Activated T-helper 2 cell treated with anti-CD3 and anti-CD28 coated beads, Interferon-gamma antibody, Interleukin-2, Interleukin-4, amounts not matched to agents 10 μg/mL and 5 μg/mL and 100 μg/mL, durations not matched to agents 14 hours and 24 hours and 36 hours (primary cell): ENCODE measurements at regions not wholly inside any gene's neighbourhood (a gene's known extent, or its start where the extent isn't known, plus 50 kb on each side); places are given as distances from the start of the nearest gene placed in this dataset.

ENCODE experiments used
- DNase-seq: peaks from one replicate; pipeline ENCODE4 v3.0.0; 2021; ENCODE audit warnings: low spot score
- H3K27ac Mint-ChIP-seq: one replicate; pipeline ENCODE4 v1.8.0; 2021; ENCODE audit warnings: mixed read lengths
- H3K27me3 Mint-ChIP-seq: one replicate; pipeline ENCODE4 v1.8.0; 2021; ENCODE audit warnings: low read depth, mixed read lengths
- H3K36me3 Mint-ChIP-seq: one replicate; pipeline ENCODE4 v1.8.0; 2021; ENCODE audit warnings: low read depth, mixed read lengths
- H3K4me1 Mint-ChIP-seq: one replicate; pipeline ENCODE4 v1.8.0; 2021; ENCODE audit warnings: low read depth, mixed read lengths
- H3K4me3 Mint-ChIP-seq: one replicate; pipeline ENCODE4 v1.8.0; 2021; ENCODE audit warnings: low read depth, mild to moderate bottlenecking, moderate library complexity, mixed read lengths
- H3K9me3 Mint-ChIP-seq: one replicate; pipeline ENCODE4 v1.8.0; 2021; ENCODE audit warnings: mixed read lengths
- intact Hi-C: fragments of 100-400 bp; cut with micrococcal nuclease; formaldehyde crosslinking; loops from one replicate; pipeline ENCODE4 v1.15.1; 2023

- Mint-ChIP-seq H3K27ac (no peak overlapping the region), H3K4me1 (peaks cover 2% of the 10 kb centered on the region)
- intact Hi-C loops, result no loop called here
Measured at GRCh38 chr21:43345046-43345745, 81.7 kb downstream of the SIK1 start.

GRCh38 chr21:43343992-43344886, 82.7 kb downstream of the SIK1 start:
- Mint-ChIP-seq H3K4me1 (peaks cover 2% of the 10 kb centered on the region), H3K36me3 (no peaks in the 10 kb centered on the region), H3K4me3 (no peak overlapping the region), H3K27ac (no peak overlapping the region), H3K27me3 (no peaks in the 10 kb centered on the region), H3K9me3 (no peaks in the 10 kb centered on the region)
- no peak for DNase-seq
- intact Hi-C loops, result no loop called here

More at GRCh38 chr21:43345046-43345745, 81.7 kb downstream of the SIK1 start:
- no peak for DNase-seq
- Mint-ChIP-seq H3K27me3 (no peaks in the 10 kb centered on the region), H3K4me3 (no peak overlapping the region), H3K9me3 (no peaks in the 10 kb centered on the region), H3K36me3 (no peaks in the 10 kb centered on the region)

GRCh38 chr21:43343095-43343991, 83.6 kb downstream of the SIK1 start:
- H3K4me1 Mint-ChIP-seq, result peaks cover 2% of the 10 kb centered on the region
- intact Hi-C loops, result no loop called here
- H3K27me3 Mint-ChIP-seq, result peaks cover 2% of the 10 kb centered on the region
- H3K27ac Mint-ChIP-seq, result no peak overlapping the region
- H3K36me3 Mint-ChIP-seq, result no peaks in the 10 kb centered on the region
- H3K9me3 Mint-ChIP-seq, result no peaks in the 10 kb centered on the region
- no peak for DNase-seq
- H3K4me3 Mint-ChIP-seq, result no peak overlapping the region

- intact Hi-C loops, result no loop called here
- H3K27me3 Mint-ChIP-seq, result peaks cover 4% of the 10 kb centered on the region
Measured at GRCh38 chr21:43342301-43342881, 84.5 kb downstream of the SIK1 start.

GRCh38 chr21:43341378-43342161, 85.4 kb downstream of the SIK1 start:
- peaks cover 2% of the 10 kb centered on the region for H3K4me1 Mint-ChIP-seq
- H3K9me3 Mint-ChIP-seq, result peaks cover 15% of the 10 kb centered on the region
- no peaks in the 10 kb centered on the region for H3K36me3 Mint-ChIP-seq
- peaks cover 4% of the 10 kb centered on the region for H3K27me3 Mint-ChIP-seq
- intact Hi-C loops, result no loop called here
- no peak overlapping the region for H3K4me3 Mint-ChIP-seq
- H3K27ac Mint-ChIP-seq, result no peak overlapping the region
- DNase-seq, result no peak

More at GRCh38 chr21:43342301-43342881, 84.5 kb downstream of the SIK1 start:
- peaks cover 2% of the 10 kb centered on the region for H3K4me1 Mint-ChIP-seq
- no peak for DNase-seq
- H3K4me3 Mint-ChIP-seq, result no peak overlapping the region
- peaks cover 7% of the 10 kb centered on the region for H3K9me3 Mint-ChIP-seq
- no peaks in the 10 kb centered on the region for H3K36me3 Mint-ChIP-seq
- no peak overlapping the region for H3K27ac Mint-ChIP-seq

- intact Hi-C loops, result no loop called here
- H3K4me3 Mint-ChIP-seq, result no peak overlapping the region
- H3K9me3 Mint-ChIP-seq, result peaks cover 20% of the 10 kb centered on the region
- H3K27ac Mint-ChIP-seq, result no peak overlapping the region
- no peak for DNase-seq
- H3K4me1 Mint-ChIP-seq, result no peaks in the 10 kb centered on the region
- peaks cover 4% of the 10 kb centered on the region for H3K27me3 Mint-ChIP-seq
- H3K36me3 Mint-ChIP-seq, result no peaks in the 10 kb centered on the region
Measured at GRCh38 chr21:43340491-43341377, 86.2 kb downstream of the SIK1 start.

GRCh38 chr21:43339668-43340067, 87.3 kb downstream of the SIK1 start:
- Mint-ChIP-seq H3K27ac (no peak overlapping the region), H3K9me3 (peaks cover 23% of the 10 kb centered on the region), H3K27me3 (peaks cover 4% of the 10 kb centered on the region), H3K36me3 (no peaks in the 10 kb centered on the region), H3K4me1 (no peaks in the 10 kb centered on the region), H3K4me3 (no peak overlapping the region)
- intact Hi-C loops, result no loop called here
- no peak for DNase-seq

GRCh38 chr21:43338951-43339350, 88.0 kb downstream of the SIK1 start:
- H3K9me3 Mint-ChIP-seq, result peaks cover 23% of the 10 kb centered on the region
- peak overlapping the region; percentile 46 for H3K27ac Mint-ChIP-seq
- no peak for DNase-seq
- H3K4me1 Mint-ChIP-seq, result no peaks in the 10 kb centered on the region
- no peak overlapping the region for H3K4me3 Mint-ChIP-seq
- H3K36me3 Mint-ChIP-seq, result no peaks in the 10 kb centered on the region
- H3K27me3 Mint-ChIP-seq, result peaks cover 4% of the 10 kb centered on the region
- intact Hi-C loops, result no loop called here

GRCh38 chr21:43337901-43338655, 88.9 kb downstream of the SIK1 start:
- intact Hi-C loops, result no loop called here
- H3K4me1 Mint-ChIP-seq, result no peaks in the 10 kb centered on the region
- H3K4me3 Mint-ChIP-seq, result no peak overlapping the region
- no peak overlapping the region for H3K27ac Mint-ChIP-seq
- no peak for DNase-seq
- peaks cover 4% of the 10 kb centered on the region for H3K27me3 Mint-ChIP-seq
- H3K9me3 Mint-ChIP-seq, result peaks cover 23% of the 10 kb centered on the region
- H3K36me3 Mint-ChIP-seq, result no peaks in the 10 kb centered on the region

GRCh38 chr21:43335119-43335518, 91.8 kb downstream of the SIK1 start:
- DNase-seq, result no peak
- no peak overlapping the region for H3K4me3 Mint-ChIP-seq
- H3K4me1 Mint-ChIP-seq, result no peaks in the 10 kb centered on the region
- no peak overlapping the region for H3K27ac Mint-ChIP-seq
- H3K27me3 Mint-ChIP-seq, result peaks cover 4% of the 10 kb centered on the region
- intact Hi-C loops, result no loop called here
- no peaks in the 10 kb centered on the region for H3K36me3 Mint-ChIP-seq
- H3K9me3 Mint-ChIP-seq, result peaks cover 23% of the 10 kb centered on the region
